Right lobe of liver (tissue), 6 donors: ENCODE measurements at regions not wholly inside any gene's neighbourhood (a gene's known extent, or its start where the extent isn't known, plus 50 kb on each side); places are given as distances from the start of the nearest gene placed in this dataset.

Experiments used
- ATAC-seq, 4 donors: fragments of 200-7000 bp; cut with Tn5 transposase; one replicate each; pipeline ENCODE4 v1.9.1; 2020; ENCODE audit warnings: mild to moderate bottlenecking in 4 of 4, moderate library complexity in 4 of 4
- DNase-seq, 3 donors: peaks; one replicate each; pipeline ENCODE4 v3.0.0-alpha.2; 2020
- H3K27ac ChIP-seq, 3 donors: fragments of 200-600 bp; one replicate each; pipeline ENCODE4 v1.8.0; 2022
- H3K27me3 ChIP-seq, 2 donors: fragments of 200-600 bp; one replicate each; pipeline ENCODE4 v1.8.0; 2022
- H3K36me3 ChIP-seq, 4 donors: fragments of 200-600 bp; sonication (generic) in 1 of 4; one replicate each; pipeline versions ENCODE4 v1.5.1 to v1.8.0; 2017 to 2022; ENCODE audit warnings: control low read depth in 1 of 4
- H3K4me1 ChIP-seq, 4 donors: fragments of 200-600 bp; sonication (generic) in 1 of 4; one replicate each; pipeline versions ENCODE4 v1.5.1 to v1.8.0; 2017 to 2022; ENCODE audit warnings: control low read depth in 1 of 4
- H3K4me3 ChIP-seq, 3 donors: fragments of 200-600 bp; one replicate each; pipeline ENCODE4 v1.8.0; 2022
- H3K9me3 ChIP-seq, 4 donors: fragments of 200-600 bp; sonication (generic) in 1 of 4; one replicate each; pipeline versions ENCODE4 v1.5.1 to v1.8.0; 2017 to 2022; ENCODE audit warnings: control low read depth in 1 of 4
- POLR2A ChIP-seq: fragments of 450-650 bp; IDR thresholded peaks from one replicate; pipeline ENCODE4 v1.6.1; 2017; ENCODE audit warnings: antibody characterized with exemption, mild to moderate bottlenecking
- WGBS: methylation state at CpG from one replicate; pipeline ENCODE4 v1.1.6; 2018; ENCODE audit warnings: low coverage, low lambda C conversion rate; ENCODE audit not compliant: insufficient coverage; ENCODE audit errors: missing lambda C conversion rate; 5-methylcytosine and 5-hydroxymethylcytosine counted together
- intact Hi-C, 2 donors: fragments of 100-400 bp; cut with DNase I; formaldehyde crosslinking; loops; one replicate each; pipeline versions ENCODE4 v1.11.2 to v1.14.1; 2022
- TF ChIP-seq, protein P1 (sequence below), 4 donors: fragments of 200-600 bp in 3 of 4; fragments of 450-650 bp in 1 of 4; IDR thresholded peaks; one replicate each; pipeline versions ENCODE4 v1.5.1 to v1.8.0; 2016 to 2022; ENCODE audit warnings: antibody characterized with exemption in 4 of 4, mild to moderate bottlenecking in 2 of 4
- donor health status: DM: no; HTN: yes; CAD: no.
- donor health status: DM: no; HTN: no; CAD: no.
- donor health status: DM: no; HTN: no; CAD: no.
- donor health status: DM: no; HTN: yes; CAD: no.
- donor health status: DM: no; HTN: yes; CAD: no.

DNA sequence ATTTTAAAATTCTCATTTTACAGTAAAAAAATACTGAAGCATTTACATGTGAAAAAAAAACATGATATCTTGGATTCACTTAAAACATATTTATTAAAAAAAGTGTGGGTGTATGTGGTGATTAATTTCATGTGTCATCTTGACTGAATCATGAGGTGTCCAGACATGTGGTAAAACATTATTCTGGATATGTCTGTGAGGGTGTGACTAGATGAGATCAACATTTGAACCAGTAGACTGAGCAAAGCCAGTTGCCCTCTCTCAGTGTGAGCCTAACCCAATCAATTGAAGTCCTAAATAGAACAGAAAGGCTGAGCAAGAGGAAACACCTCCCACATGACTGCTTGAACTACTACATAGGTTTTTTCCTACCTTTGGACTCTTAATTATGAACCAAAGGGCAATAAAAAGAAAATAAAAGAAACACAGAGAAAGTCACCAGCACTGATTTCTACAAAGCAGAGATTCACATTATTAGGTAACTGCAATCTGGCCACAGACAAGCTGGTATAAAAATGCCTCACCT lies 90.5 kb upstream of the VGLL2 start:
- no peaks in the 10 kb centered on the region for H3K9me3 ChIP-seq
- H3K4me3 ChIP-seq = no peak overlapping the region
- no peaks in the 10 kb centered on the region for H3K27me3 ChIP-seq
- intact Hi-C loops = no loop called here
- no peaks in the 10 kb centered on the region for H3K36me3 ChIP-seq
- DNase-seq (no peak), ATAC-seq (no peak)
- no peak overlapping the region for H3K27ac ChIP-seq
- TF ChIP-seq, protein P1, sequence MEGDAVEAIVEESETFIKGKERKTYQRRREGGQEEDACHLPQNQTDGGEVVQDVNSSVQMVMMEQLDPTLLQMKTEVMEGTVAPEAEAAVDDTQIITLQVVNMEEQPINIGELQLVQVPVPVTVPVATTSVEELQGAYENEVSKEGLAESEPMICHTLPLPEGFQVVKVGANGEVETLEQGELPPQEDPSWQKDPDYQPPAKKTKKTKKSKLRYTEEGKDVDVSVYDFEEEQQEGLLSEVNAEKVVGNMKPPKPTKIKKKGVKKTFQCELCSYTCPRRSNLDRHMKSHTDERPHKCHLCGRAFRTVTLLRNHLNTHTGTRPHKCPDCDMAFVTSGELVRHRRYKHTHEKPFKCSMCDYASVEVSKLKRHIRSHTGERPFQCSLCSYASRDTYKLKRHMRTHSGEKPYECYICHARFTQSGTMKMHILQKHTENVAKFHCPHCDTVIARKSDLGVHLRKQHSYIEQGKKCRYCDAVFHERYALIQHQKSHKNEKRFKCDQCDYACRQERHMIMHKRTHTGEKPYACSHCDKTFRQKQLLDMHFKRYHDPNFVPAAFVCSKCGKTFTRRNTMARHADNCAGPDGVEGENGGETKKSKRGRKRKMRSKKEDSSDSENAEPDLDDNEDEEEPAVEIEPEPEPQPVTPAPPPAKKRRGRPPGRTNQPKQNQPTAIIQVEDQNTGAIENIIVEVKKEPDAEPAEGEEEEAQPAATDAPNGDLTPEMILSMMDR (IDR thresholded peaks at IDR 0.05) = no peak
- no peak for TF ChIP-seq POLR2A
- H3K4me1 ChIP-seq = no peaks in the 10 kb centered on the region

DNA sequence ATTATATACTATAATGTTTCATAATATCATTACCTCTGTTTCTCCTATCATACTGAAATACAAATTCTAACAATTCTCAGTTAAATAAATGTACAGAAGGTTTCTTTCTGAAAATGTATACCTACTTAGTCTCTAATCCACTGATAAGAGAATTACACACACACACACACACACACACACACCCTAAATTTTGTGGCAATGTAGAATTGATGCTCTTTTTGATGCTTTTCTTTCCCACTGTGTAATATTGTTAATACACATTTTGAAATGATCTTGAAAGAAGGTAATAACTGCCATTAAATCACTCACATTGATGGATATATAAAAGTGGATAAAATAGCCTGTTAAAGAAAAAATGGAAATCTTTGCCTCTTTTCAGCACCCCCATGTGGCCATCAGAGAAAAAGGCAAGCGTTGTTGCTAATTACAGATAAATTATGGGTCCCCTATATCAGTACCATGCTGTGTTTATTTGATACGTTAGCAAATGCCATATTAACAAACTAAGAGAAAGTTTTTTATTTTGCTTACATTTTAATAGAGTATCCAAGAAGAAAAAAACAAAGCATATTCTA lies 76.6 kb upstream of the VGLL2 start:
- Histone ChIP-seq H3K27me3 (no peaks in the 10 kb centered on the region), H3K9me3 (no peaks in the 10 kb centered on the region), H3K36me3 (no peaks in the 10 kb centered on the region), H3K4me3 (no peak overlapping the region), H3K27ac (no peak overlapping the region), H3K4me1 (no peaks in the 10 kb centered on the region)
- no peak for DNase-seq
- intact Hi-C loops = no loop called here
- 0% methylated on average over 2 of the region's 2 CpGs for WGBS
- ATAC-seq = peak in 1 of 4 donors; percentile 41
- TF ChIP-seq, protein P1 (IDR thresholded peaks at IDR 0.05) = peak in 3 of 4 donors; percentile 23 to 51 (median 42)
- no peak for TF ChIP-seq POLR2A

DNA sequence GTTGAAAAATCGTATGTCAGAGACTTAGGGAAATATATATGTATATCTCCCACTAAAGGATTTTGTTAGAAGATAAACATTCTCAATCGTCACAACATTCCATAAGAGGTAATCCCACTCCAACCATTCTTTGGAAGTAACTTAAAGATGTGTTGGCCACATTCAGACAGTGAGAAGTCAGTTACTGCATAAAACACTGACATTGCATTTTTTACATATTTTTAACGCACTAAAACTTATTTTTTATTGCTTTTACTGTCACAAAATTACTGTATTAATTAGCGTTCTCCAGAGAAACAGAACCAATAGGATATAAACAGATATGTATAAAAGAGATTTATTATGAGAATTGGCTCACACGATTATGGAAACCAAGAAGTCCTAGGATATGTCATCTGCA lies 74.3 kb upstream of the VGLL2 start:
- Histone ChIP-seq H3K36me3 (no peaks in the 10 kb centered on the region), H3K4me3 (no peak overlapping the region), H3K27me3 (no peaks in the 10 kb centered on the region), H3K4me1 (no peaks in the 10 kb centered on the region), H3K9me3 (no peaks in the 10 kb centered on the region), H3K27ac (no peak overlapping the region)
- WGBS = 50% methylated on average over 5 of the region's 5 CpGs
- DNase-seq (no peak), ATAC-seq (no peak)
- TF ChIP-seq, protein P1 (IDR thresholded peaks at IDR 0.05) = no peak
- no peak for TF ChIP-seq POLR2A
- intact Hi-C loops = no loop called here

DNA sequence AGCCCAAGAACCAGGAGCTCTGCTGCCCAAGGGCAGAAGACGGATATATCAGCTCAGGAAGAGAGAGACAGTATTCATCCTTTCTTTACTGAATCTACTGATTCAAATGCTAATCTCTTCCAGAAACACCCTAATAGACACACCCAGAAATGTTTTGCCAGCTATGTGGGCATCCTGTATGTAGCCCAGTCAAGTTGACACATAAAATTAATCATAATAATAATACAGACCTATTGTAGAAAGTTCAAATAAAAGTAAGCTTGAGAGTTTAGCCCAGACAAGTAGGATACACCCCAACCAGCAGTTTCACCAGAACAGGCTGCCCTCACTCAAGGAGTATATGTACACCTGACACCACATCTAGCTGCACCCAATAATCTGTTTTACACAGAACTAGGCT lies 73.9 kb upstream of the VGLL2 start:
- Histone ChIP-seq H3K36me3 (no peaks in the 10 kb centered on the region), H3K4me1 (no peaks in the 10 kb centered on the region), H3K27ac (no peak overlapping the region), H3K27me3 (no peaks in the 10 kb centered on the region), H3K4me3 (no peak overlapping the region), H3K9me3 (no peaks in the 10 kb centered on the region)
- DNase-seq = no peak
- no peak for ATAC-seq
- intact Hi-C loops = no loop called here
- TF ChIP-seq POLR2A = no peak
- TF ChIP-seq, protein P1 (IDR thresholded peaks at IDR 0.05) = no peak
- 78% methylated on average over 1 of the region's 1 CpG for WGBS

DNA sequence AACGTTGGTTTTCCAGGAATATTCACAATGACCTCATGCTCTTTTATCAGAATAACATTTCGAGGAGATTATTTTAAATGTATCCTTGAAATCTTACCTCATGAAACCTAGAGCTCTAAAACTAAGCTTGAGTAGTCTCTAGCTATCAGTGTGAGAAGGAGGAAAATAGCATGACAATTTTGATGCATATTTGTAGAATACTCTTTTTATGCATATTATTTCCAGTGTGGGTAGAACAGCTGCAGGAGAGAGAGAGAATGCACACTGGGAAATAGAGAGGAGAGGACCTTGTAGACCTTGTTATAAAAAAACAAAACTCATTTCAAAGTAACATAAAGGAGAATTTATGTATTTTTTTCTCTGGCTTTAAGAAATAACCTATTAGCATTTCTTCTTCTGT lies 71.1 kb upstream of the VGLL2 start:
- H3K36me3 ChIP-seq = no peaks in the 10 kb centered on the region
- no peak overlapping the region for H3K4me3 ChIP-seq
- intact Hi-C loops = no loop called here
- no peaks in the 10 kb centered on the region for H3K9me3 ChIP-seq
- no peak for DNase-seq
- no peaks in the 10 kb centered on the region for H3K27me3 ChIP-seq
- H3K4me1 ChIP-seq = no peaks in the 10 kb centered on the region
- no peak for ATAC-seq
- WGBS = 24% methylated on average over 2 of the region's 2 CpGs
- H3K27ac ChIP-seq = no peak overlapping the region
- TF ChIP-seq, protein P1 (IDR thresholded peaks at IDR 0.05) = no peak
- no peak for TF ChIP-seq POLR2A
